H1 (cell line): ENCODE measurements at regions not wholly inside any gene's neighbourhood (a gene's known extent, or its start where the extent isn't known, plus 50 kb on each side); places are given as distances from the start of the nearest gene placed in this dataset.

Source experiments
- CHD7 ChIP-seq: fragments of 300-600 bp; sonication (generic); IDR thresholded peaks from 2 replicates; pipeline ENCODE4 v1.7.1; 2012; ENCODE audit warnings: low read length, moderate library complexity, mild to moderate bottlenecking, inconsistent platforms; ENCODE audit not compliant: insufficient replicate concordance
- CTBP2 ChIP-seq: IDR thresholded peaks from 2 replicates; pipeline ENCODE4 v1.7.0; 2011; ENCODE audit warnings: borderline replicate concordance, mild to moderate bottlenecking, moderate library complexity, mixed read lengths, low read length; ENCODE audit not compliant: insufficient read depth, insufficient read length
- EZH2 ChIP-seq: fragments of 200-600 bp; sonication (generic); IDR thresholded peaks from 2 replicates; pipeline ENCODE4 v1.7.1; 2012; ENCODE audit warnings: low read depth, mild to moderate bottlenecking, moderate library complexity, low read length, inconsistent platforms; ENCODE audit not compliant: severe bottlenecking
- SIN3A ChIP-seq, 2 experiments: IDR thresholded peaks in 1 of 2; conservative IDR thresholded peaks in 1 of 2; 2 replicates each; pipeline ENCODE4 v1.6.1; 2011 to 2012; ENCODE audit warnings: low read length in 2 of 2, improper control_type of control experiment in 1 of 2, low read depth in 1 of 2, mild to moderate bottlenecking in 1 of 2
- SIX5 ChIP-seq: IDR thresholded peaks from 2 replicates; pipeline ENCODE4 v1.6.1; 2011; ENCODE audit warnings: mild to moderate bottlenecking, low read depth, low read length

GRCh38 chr2:145654746-145655145, 1134.8 kb upstream of the ZEB2 start (continued):
- no peak for TF ChIP-seq CHD7
- no peak for TF ChIP-seq CTBP2
- no peak for TF ChIP-seq SIN3A (conservative IDR thresholded peaks at IDR 0.05 in 1 of 2, IDR thresholded peaks at IDR 0.05 in 1 of 2; ENCODE audit: low read depth in 1 of 2, low read length in 2 of 2)
- no peak for TF ChIP-seq SIX5
- no peak for TF ChIP-seq EZH2
